ENCODE measurements at regions not wholly inside any gene's neighbourhood (a gene's known extent, or its start where the extent isn't known, plus 50 kb on each side); places are given as distances from the start of the nearest gene placed in this dataset.

GRCh38 chr4:62953752-62954151 lies 1455.5 kb downstream of the TECRL start:
- Histone ChIP-seq H3K27me3 (ENCODE audit: control insufficient read depth in 1 of 2, insufficient read depth in 2 of 2, low read length in 2 of 2) (no peaks in the 10 kb centered on the region), H4K20me1 (ENCODE audit: insufficient read depth, low read length) (no peaks in the 10 kb centered on the region), H3K4me1 (ENCODE audit: insufficient read depth, low read length) (no peaks in the 10 kb centered on the region), H3K79me2 (ENCODE audit: insufficient read depth, low read length) (no peaks in the 10 kb centered on the region), H3K27ac (ENCODE audit: extremely low read length, insufficient read depth, low read length) (no peak overlapping the region), H3K36me3 (replicated peaks in 1 of 2; ENCODE audit: control insufficient read depth in 1 of 2, insufficient read depth in 2 of 2, low read length in 2 of 2) (no peaks in the 10 kb centered on the region), H3K4me2 (ENCODE audit: low read depth, low read length) (no peak overlapping the region), H3K9ac (ENCODE audit: insufficient read depth, low read depth, low read length) (no peak overlapping the region), H3K4me3 (replicated peaks in 1 of 3; ENCODE audit: insufficient read depth in 1 of 3, low read depth in 2 of 3, low read length in 3 of 3) (no peak overlapping the region), H2AFZ (ENCODE audit: low read length) (no peak overlapping the region), H3K9me3 (ENCODE audit: low read length) (no peaks in the 10 kb centered on the region)
- ChIA-PET CTCF (ENCODE audit: low intra/inter-chr PET ratio, low total read pairs) (no interaction called here), POLR2A (no interaction called here)
- in situ Hi-C loops (cut with HindIII; ENCODE audit: extremely low pct_ligation_motif_present, low pct_unique_long_range_greater_than_20kb): no loop called here
- BruUV-seq (replicated peaks): no TSS peak
- no peak for TF ChIP-seq NBN (conservative IDR thresholded peaks at IDR 0.05)
- no peak for ATAC-seq
- intact Hi-C loops (cut with micrococcal nuclease; ENCODE audit: unreplicated experiment): no loop called here
- no peak for FAIRE-seq
- no peak for DNase-seq (ENCODE audit: low spot score)
- 6% methylated on average over 3 of the region's 3 CpGs for WGBS (ENCODE audit: low lambda C conversion rate)

- H3K27ac ChIP-seq (ENCODE audit: extremely low read length, insufficient read depth, low read length): no peak overlapping the region
- intact Hi-C loops (cut with micrococcal nuclease; ENCODE audit: unreplicated experiment): no loop called here
- FAIRE-seq (no peak), ATAC-seq (no peak), DNase-seq (ENCODE audit: low spot score) (no peak)
- ChIA-PET POLR2A (no interaction called here), CTCF (ENCODE audit: low intra/inter-chr PET ratio, low total read pairs) (no interaction called here)
- no peak overlapping the region for H3K4me2 ChIP-seq (ENCODE audit: low read depth, low read length)
- H3K4me3 ChIP-seq (replicated peaks in 1 of 3; ENCODE audit: insufficient read depth in 1 of 3, low read depth in 2 of 3, low read length in 3 of 3): no peak overlapping the region
- no peaks in the 10 kb centered on the region for H3K9me3 ChIP-seq (ENCODE audit: low read length)
- no peak overlapping the region for H2AFZ ChIP-seq (ENCODE audit: low read length)
- BruUV-seq (replicated peaks): no TSS peak
- no peaks in the 10 kb centered on the region for H4K20me1 ChIP-seq (ENCODE audit: insufficient read depth, low read length)
- no peaks in the 10 kb centered on the region for H3K79me2 ChIP-seq (ENCODE audit: insufficient read depth, low read length)
- WGBS (ENCODE audit: low lambda C conversion rate): 0% methylated on average over 3 of the region's 3 CpGs
- in situ Hi-C loops (cut with HindIII; ENCODE audit: extremely low pct_ligation_motif_present, low pct_unique_long_range_greater_than_20kb): no loop called here
- TF ChIP-seq ZSCAN21 (CRISPR knock-in tag; IDR thresholded peaks at IDR 0.05; ENCODE audit: borderline replicate concordance) (no peak), ZNF703 (CRISPR knock-in tag; IDR thresholded peaks at IDR 0.05; ENCODE audit: borderline replicate concordance) (no peak), NFATC3 (CRISPR knock-in tag; IDR thresholded peaks at IDR 0.05) (no peak), KDM5A (IDR thresholded peaks at IDR 0.05; ENCODE audit: borderline replicate concordance, low read length) (no peak), ZNF724P (CRISPR knock-in tag; IDR thresholded peaks at IDR 0.05; ENCODE audit: borderline replicate concordance) (no peak), ZNF790 (CRISPR knock-in tag; IDR thresholded peaks at IDR 0.05; ENCODE audit: borderline replicate concordance) (no peak), ZNF616 (CRISPR knock-in tag; IDR thresholded peaks at IDR 0.05; ENCODE audit: low read depth) (no peak), SOX6 (IDR thresholded peaks at IDR 0.05) (no peak), SOX6 (CRISPR knock-in tag; IDR thresholded peaks at IDR 0.05) (no peak)
- no peaks in the 10 kb centered on the region for H3K36me3 ChIP-seq (replicated peaks in 1 of 2; ENCODE audit: control insufficient read depth in 1 of 2, insufficient read depth in 2 of 2, low read length in 2 of 2)
- no peaks in the 10 kb centered on the region for H3K27me3 ChIP-seq (ENCODE audit: control insufficient read depth in 1 of 2, insufficient read depth in 2 of 2, low read length in 2 of 2)
- H3K9ac ChIP-seq (ENCODE audit: insufficient read depth, low read depth, low read length): no peak overlapping the region
- H3K4me1 ChIP-seq (ENCODE audit: insufficient read depth, low read length): no peaks in the 10 kb centered on the region
These were observed 1456.9 kb downstream of the TECRL start for GRCh38 chr4:62952366-62952765.

Data from HepG2 (cell line).